ENCODE measurements at regions not wholly inside any gene's neighbourhood (a gene's known extent, or its start where the extent isn't known, plus 50 kb on each side); places are given as distances from the start of the nearest gene placed in this dataset.
"Not testable (repeated sequence)": the region's sequence is repeated elsewhere in the genome, so short reads cannot be mapped to it uniquely, and the experiment has no call there.

DNA sequence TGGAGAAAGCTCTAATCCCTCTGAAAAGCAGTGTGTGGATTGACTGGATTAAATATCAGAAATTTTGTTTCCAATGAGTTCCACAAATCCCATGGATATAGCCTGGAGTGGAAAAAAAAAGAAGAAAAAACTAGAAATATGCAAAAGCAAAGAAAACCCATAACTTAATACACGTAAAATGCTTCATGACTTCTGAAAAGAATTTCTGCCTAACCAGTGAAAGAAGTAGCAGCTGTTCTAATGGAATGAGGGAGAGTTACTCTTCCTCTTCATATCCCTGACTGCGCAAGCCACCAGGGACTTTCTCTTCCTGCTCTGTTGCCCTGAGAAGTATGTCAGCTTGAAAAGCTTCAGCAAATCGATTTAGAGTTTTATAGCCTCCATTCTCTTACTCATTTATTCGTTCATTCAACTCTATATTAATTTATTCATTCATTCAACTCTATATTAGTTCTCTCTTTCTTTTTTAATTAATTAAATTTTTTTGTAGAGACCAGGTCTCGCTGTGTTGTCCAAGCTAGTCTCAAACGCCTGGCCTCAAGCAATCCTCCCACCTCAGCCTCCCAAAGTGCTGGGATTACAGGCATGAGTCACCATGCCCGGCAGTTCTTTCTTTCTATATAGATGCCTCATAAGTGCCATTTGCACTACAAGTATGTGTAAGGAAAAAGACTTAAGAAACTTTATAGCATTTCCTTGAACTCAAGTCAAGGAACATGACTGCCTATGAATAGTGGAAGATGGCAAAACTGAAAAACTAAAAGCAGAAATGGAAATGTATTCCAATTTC is 447.3 kb upstream of the NRP1 start:
- no peak for DNase-seq

DNA sequence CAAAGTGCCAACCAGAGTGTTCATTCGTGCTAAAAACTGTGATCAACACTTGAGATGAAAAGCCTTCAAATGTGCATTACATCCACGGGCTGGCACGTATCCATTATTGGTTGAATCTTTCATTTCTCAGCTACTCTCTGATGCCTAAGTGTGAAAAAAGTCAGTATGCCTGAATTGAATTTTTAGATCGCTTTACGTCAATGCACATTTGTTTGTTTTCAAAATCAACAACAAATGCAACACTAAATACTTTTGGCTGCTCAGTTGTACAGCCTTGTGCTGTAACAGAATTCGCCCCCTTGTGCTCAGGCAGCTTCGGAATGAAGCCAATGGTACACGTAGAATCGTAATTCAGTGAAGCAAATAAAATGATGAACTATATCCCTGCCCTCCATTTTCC is 446.5 kb upstream of the NRP1 start:
- DNase-seq = no peak

GRCh38 chr10:33777223-33777622 is 442.8 kb upstream of the NRP1 start:
- no peak for DNase-seq

- DNase-seq = no peak
These were observed 442.1 kb upstream of the NRP1 start for GRCh38 chr10:33776419-33777070.

GRCh38 chr10:33774857-33775256 is 440.4 kb upstream of the NRP1 start:
- DNase-seq = no peak

DNA sequence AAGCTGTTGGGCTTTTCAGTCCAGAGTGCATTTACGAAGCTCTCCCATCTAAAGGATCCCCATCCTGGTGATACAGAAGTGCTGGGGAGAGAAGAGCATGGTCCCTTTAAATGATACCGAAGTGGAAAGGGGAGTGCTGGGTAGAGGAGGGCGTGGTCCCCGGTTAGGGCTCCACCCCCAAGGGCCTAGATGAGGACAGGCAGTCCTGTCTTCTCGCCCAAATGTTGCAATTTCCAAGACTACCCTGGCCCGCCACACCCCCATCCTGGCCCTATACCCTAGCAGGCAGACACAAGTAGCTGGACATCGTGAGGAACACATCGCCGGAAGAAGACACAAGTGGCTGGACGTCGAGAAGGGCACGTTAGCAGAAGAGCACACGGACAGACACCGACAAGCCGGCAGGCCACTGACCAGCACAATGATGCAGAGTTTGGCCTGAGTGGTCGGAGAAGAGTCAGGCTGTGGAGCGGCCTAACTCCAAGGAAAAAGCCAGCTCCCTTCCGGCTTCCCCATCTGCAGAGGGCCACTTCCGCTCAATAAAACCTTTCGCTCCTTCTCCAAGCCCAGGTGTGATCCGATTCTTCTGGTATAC is 439.5 kb upstream of the NRP1 start:
- DNase-seq = no peak

DNA sequence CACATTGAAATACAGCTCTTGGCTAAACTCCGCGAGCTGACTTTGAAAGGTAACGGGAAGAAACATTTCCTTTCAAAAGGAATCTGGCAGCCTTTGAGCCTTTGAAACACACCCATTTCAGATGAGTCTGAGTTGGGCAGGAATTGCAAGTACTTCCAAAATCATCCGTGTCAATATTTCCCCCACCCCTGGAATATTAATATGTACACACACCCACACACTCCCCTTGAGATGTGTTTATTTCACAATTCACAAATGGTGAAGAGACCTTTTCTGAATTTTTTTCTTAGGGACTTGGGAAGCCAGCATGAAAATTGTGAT is 438.7 kb upstream of the NRP1 start:
- DNase-seq = no peak

DNA sequence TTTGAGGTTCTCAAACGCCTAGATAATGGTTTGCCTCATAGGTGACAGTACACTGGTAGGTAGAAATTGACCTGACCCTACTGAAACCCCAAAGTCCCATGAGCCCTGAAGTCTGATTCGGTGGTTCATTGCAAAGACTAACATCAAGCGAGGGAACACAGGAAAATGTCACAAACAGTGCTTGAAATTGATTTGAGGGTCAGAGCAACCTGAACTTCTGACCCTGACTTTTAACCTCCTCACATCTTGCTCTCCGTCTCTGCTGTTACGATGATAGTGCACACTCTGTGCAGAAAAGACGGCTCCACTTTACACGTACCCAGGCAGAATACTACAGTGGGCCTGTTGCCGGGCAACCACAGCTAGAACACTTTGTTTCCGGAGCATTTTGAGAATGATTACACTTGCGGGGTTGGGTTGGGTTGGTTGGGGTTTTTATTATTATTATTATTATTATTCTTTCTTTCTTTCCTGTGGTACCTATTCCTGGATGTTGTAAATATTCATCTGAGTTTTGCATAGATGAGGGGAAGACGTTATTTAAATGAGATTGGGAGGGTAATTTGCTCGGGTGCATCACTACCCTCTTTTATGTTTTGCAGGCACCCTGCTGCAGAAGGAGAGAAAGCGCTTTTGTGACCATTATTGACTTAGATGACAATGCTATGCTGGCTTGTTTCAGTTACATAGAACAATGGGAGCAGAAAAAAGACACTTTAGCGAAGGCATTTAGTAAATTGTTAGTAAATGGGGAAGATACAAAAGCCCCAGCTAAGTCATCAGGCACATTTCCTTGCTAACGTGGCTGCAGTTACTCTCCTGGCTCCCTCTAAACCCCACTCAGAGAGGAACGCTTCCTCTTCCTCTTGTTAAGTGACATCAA is 438.1 kb upstream of the NRP1 start:
- DNase-seq = peak; percentile 22

GRCh38 chr10:33771856-33772255 is 437.4 kb upstream of the NRP1 start:
- not testable (repeated sequence) for DNase-seq

- DNase-seq = no peak
These were observed 430.3 kb upstream of the NRP1 start for GRCh38 chr10:33764694-33765185.

DNA sequence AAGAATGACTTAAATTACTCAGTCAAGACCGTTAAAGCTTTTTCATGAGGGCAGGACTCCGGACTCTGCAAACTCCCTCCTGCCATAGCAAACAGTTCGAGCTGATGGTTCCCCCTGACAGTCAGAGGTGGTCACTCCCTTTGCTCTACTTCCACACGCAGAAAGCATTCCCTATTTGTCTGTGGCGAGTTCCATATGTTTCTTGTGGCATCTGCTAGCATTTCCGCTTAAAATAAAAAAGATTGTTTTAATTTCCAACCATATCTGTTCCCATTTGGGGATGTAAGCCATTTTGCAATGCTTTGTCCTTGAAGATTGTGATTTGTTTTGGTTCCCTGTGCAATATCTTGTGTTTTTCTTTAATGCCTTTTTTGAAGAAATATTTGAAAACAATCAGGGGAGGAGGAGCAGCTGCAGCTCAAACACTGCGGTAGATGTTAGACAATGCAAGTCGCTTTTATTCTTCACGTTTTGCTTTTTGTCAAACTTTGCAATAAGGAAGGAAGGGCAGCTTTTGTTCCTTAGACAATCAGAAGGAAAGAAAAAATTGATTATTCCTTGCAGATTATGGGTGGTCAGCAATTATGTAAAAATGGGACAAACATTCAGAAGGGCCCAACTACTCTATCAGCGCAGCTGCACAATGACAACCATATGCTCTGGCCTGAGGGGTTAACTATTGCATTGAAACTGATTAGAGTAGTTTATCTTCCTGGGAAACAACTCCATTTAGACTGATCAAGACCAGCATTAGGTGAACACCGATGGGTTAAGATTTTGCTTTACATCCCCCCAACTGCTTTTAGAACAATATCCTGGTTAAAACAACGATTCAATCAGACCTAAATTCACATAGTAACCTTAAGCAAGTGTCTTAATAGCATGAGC is 425.8 kb upstream of the NRP1 start:
- no peak for DNase-seq

DNA sequence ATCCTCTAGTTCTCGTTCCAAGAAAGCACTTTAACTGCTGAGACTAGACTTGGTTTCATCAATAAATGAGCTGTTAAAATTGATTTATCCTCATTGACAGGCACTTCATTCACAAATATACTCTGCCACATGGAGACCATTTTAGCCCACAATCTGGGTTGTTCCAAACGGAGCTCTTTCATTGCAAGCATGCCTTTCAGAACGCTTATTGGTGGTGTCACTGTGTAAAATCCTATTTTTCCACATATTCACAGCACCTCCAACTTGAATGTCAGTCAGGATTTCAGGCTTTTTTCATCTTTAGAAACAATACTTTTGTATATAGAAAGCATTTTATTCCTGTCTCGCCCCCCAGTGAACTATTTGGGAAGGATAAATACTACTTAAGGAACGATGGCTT is 424.7 kb upstream of the NRP1 start:
- no peak for DNase-seq

GRCh38 chr10:33758299-33758698 is 423.8 kb upstream of the NRP1 start:
- DNase-seq = no peak

- no peak for DNase-seq
These were observed 419.6 kb upstream of the NRP1 start for GRCh38 chr10:33754052-33754451.

DNA sequence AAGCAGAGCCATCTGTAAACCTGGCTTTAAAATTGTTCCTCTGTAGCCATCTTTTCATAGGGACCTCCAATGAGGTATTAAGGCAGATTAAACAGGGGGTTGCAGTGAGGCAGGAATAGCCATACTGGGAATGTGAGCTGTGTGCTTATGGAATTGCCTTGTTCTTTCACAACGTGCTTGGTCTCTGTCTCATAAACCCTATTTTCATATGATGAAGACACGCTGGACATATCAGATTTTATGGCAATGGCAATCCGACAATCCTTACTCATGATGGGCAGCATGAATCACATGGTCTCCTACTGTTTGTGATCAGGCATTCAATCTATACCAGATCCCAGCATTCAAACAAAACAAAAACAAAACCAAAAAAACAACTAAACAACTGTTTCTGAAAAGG is 418.9 kb upstream of the NRP1 start:
- DNase-seq = no peak

DNA sequence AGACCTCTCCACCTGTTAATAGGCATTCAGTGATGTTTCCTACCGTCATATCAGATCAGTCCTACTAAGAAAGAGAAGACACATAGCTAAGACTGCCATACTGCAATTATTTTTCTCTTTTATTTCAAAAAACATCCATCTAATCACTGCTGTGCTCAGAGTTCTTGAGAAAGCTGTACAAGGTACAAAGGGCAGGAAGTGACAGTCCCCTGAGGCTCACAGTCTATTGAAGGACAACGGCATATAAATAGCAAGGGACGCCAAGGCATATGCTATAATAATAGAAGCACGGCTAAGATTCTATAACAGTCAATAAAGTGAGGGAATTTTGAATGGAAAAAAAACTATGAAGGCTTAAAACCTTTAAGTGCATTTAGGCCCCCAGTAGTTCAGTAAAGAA is 415.3 kb upstream of the NRP1 start:
- no peak for DNase-seq

- no peak for DNase-seq
These were observed 414.7 kb upstream of the NRP1 start for GRCh38 chr10:33749067-33749735.

- no peak for DNase-seq
These were observed 412.4 kb upstream of the NRP1 start for GRCh38 chr10:33746836-33747268.

- DNase-seq = no peak
These were observed 411.7 kb upstream of the NRP1 start for GRCh38 chr10:33746186-33746585.

DNA sequence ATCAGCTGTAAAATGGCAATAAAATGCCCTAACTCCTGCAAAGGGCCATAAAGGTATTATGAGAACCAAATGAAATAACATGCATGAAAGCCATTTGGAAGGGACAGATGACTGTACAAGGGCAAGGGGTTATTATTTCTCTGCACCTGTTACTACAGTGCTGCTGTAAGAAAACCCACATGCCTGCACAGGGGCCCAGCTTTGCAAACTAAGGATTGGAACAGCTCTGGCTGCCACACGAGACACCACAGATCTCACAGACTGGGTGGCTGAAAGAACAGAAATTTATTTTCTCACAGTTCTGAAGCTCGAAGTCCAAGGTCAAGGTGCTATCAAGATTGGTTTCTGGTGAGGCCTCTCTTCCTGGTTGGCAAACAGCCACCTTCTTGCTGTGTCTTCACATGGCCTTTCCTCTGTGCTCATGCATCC is 409.0 kb upstream of the NRP1 start:
- DNase-seq = no peak

- no peak for DNase-seq
These were observed 404.6 kb upstream of the NRP1 start for GRCh38 chr10:33739031-33739430.
